ELF-1 (cell line): ENCODE measurements at regions not wholly inside any gene's neighbourhood (a gene's known extent, or its start where the extent isn't known, plus 50 kb on each side); places are given as distances from the start of the nearest gene placed in this dataset.

Experiments
- DNase-seq: peaks from one replicate; pipeline ENCODE4 v3.0.0-alpha.2; 2016; ENCODE audit warnings: low read depth, low spot score

DNA sequence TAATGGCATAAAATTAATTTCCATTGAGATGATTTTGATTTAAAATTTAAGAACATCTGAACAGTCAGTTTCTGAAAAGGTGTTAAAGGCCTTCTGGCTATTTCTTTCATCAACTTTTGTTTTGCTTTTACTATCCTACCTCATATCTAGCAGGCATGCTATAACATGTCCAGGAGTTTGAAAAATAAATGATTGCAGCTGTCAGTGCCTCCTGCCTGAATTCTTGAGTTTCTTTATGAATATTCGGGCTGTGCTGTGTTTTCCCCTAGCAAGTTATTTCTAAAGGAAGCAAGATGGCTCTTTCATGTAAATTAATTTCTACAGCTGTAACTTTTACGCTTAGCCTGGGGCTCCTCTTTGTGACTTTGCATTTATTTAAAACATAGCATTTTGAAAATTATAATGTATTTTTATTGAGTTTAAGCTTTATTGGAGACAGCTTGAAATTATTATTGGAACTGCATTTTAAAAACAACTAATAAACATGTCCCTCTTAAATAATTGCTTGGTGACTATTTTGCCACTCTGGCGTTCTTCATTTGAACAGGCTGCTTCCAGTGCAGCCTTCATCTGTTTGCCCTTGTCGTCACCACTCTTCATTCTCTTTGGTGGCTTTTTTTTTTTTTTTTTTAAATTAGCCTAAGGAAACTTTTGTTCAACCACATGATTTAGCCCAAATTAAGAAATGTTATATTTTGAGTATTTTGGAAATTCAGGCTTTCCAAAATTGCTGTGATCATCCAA, 1083.4 kb upstream of the LRRN3 start:
- no peak for DNase-seq

DNA sequence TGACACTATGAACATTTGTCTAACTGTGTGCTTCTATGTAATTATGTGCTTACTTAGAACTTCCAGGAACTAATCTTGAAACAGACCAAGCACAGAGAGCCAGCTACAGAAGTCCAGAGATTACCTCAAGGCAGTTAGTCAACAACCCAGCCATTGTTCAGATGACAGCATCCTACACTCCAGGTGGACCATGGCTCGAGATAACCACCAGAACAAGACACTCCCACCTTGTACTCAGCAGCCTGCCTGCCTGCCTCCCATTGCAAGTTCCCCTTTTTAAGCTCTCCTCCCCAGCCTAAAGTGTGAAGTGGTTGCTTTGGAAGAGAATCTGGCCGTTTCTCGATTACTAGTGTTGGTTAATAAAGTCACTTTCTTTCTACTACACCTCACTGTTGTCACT, 1080.6 kb upstream of the LRRN3 start:
- DNase-seq: peak; percentile 14

DNA sequence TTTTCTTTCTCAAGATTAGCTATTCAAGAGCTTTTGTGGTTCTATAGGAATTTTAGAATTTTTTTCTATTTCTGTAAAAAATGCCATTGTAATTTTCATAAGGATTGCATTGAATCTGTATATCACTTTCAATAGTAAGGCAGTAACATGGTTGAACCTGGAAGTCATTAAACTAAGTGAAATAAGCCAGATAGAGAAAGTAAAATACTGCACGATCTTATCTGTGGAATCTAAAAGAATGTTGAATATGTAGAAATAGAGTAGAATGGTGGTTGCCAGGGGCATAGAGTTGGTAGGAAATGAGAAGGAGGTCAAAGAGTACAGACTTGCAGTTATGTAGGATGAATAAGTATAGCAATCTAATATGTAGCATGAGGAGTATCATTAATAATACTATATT, 1073.5 kb upstream of the LRRN3 start:
- DNase-seq: no peak

DNA sequence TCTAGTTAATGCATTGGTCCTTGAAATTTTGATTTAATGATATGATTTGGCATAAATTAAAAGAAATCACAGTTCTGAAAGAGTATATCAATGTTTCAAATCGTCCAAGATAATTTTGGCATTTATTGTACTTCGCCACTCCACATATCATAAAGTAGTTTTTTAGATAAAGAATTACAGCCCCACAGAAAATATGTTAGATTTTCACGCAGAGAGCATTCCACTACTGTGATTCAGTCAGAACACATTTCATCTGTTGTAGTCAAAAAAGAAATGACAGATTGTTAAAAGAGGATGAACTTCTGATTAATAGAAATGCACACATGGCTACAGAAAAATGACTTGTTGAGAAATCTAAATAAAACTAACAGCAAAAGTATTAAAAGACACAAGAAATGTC, 1063.5 kb upstream of the LRRN3 start:
- no peak for DNase-seq

DNA sequence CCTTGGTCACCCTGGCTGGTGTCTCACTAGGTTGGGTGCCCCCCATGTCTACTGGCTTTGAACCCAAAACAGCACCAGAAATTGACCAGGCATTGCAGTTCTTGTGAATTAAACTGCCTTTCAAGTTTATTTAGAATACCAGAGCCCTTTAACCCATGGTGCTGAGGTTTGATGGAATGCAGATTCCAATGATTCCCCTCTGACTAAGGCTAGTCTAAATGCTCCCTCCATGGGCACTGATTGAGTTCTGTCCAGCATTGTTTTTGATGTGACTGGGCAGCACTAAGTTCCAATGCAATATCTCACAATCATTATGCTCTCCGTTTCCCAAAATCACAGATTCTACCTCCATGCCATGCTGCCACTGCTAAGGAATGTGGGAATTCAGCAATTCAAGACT, 1047.4 kb upstream of the LRRN3 start:
- no peak for DNase-seq

DNA sequence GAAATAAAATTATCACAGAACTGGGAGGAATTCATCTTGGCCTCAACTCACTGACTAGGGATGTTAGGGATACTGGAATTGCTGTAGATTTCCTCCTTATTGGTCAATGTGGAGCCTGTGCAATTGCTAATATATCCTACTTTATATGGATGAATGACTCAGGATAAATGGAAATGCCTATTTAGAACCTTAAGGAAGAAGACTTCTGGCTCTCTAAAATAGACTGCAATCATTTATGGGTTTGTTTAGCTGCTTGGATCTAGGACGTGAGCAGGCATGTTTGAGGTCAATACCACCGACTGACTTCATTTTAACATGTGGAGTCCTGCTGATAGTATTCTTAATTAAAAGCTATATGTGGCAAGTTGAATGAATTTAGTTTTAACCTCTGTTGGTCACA, 1040.1 kb upstream of the LRRN3 start:
- DNase-seq: no peak

DNA sequence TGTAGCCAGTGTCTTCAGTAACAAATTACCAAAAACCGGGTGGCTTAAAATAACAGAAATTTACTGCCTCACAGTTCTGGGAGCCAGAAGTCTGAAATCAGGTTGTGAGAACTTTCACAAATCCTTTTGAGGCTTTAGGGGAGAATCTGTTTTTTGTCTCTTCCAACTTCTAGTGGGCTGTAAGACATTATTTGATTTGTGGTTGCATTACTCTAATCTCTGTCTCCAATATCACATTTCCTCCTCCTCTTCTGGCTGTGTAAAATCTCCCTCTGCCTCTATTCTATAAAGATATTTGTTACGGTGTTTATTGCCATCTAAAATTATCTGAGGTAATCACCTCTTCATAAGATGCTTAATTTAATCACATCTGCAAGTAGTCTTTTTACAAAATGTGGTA, 1039.6 kb upstream of the LRRN3 start:
- DNase-seq: no peak

DNA sequence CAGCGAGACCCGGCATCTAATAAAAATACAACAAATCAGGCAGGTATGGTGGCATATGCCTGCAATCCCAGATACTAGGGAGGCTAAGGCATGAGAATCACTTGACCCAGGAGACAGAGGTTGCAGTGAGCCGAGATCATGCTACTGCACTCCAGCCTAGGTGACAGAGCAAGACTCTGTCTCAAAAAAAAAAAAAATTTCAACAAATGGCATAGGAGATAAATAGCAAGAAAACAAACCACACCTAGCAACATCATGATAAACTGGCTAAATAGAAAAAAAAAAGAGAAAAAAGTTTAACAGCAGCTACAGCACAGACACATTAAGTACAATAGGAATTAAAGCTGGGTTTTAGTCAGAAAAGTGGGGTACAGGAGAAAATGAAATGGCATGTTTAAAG, 1034.6 kb upstream of the LRRN3 start:
- no peak for DNase-seq

DNA sequence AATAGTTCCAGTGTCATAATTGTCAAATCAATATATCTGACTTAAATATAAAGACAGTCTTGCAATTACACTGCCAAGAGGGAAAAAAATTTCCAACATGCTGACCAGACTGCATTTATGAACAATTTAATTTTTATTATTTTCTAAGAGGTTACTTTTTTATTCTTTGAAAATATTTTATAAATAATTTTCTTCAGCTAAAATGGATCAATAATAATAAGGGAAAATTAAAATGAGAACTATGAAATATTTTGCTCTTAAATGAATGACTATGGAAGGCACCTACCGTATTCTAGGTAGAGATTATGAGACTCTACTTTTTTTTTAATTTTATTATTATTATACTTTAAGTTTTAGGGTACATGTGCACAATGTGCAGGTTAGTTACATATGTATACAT, 1032.5 kb upstream of the LRRN3 start:
- DNase-seq: no peak

DNA sequence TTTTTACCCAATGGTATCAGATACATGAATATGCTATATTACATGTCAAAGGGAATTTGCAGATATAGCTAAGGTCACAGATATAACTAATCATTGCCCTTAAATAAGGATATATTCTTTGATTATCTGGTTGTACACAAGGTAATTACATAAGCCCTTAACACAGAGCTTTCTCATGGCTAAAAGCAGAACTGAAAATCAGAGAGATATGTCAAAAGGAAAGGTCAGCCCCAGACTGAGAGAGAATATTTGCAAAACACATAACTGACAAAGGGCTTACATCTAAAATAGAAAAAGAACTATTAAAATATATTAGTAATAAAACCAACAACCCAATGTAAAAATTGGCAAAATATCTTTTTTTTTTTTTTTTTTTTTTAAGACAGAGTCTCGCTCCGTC, 1029.5 kb upstream of the LRRN3 start:
- DNase-seq: no peak

DNA sequence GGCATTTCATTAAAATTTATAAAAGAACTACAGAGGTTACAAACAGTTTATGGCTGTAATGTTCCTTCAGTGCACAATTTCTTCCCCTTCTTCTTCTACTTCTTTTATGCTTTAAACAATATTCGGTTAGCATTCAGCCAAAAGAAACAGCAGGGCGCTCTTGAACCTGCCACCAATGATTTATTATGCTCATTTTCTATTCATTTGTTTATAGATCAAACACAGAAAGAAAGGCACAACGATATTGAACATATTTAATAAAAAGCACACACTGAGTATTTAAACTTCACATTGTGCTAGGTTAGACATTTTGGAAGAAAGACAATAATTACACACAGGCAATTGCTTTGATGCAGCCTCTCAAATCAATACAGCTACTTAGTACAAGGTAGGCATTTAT, 1025.8 kb upstream of the LRRN3 start:
- no peak for DNase-seq

DNA sequence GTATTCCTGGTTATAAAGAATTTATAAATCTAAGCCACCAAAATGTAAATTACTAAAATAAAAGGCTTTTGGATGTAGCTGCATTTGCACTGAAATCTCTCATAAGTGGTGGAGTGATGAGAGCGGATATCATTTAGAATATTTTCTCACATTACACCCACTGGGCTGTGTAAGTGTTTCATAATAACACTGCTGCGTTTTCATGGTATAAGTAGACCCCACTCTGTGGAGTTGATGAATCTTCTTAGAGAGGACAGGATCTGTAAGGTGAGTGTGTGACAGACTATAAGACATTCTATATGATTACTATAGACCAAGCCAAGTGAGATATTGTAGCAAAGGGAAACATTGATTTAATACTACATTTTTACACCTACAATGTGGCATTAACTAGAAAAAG, 1024.1 kb upstream of the LRRN3 start:
- no peak for DNase-seq

DNA sequence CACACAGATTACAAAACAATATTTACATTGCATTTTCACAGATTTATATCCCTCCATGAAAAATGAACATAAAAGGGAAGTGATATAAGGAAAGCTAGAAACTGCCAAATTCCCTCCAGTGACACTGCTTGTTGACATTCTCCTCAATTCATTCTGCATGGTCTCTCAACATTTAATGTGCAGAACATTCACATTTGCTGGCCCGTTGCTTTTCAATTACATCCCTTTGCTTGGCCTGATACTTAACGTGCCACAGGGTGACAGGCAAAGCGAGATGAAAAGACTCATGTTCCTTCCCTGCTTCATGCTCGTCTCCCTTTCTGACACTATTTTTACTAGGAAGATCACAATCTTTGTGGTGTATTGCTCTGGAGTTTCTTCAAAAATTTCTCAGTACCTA, 1019.7 kb upstream of the LRRN3 start:
- no peak for DNase-seq

DNA sequence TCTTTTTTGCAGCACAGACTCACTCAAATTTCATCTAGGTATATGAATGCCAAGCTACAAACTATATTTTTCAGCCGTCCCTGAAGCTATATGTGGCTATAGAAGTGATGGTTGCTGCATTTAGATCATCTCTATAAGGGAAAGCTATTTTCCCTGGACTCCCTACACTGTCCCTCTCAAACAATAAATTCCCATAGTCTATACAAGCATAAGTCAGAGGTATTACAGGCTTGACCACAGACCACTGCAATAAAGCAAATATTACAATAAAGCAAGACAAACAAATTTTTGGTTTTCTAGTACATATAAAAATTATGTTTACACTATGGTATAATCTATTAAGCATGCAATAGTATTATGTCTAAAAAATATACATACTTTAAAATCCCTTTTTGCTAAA, 1015.5 kb upstream of the LRRN3 start:
- DNase-seq: no peak

DNA sequence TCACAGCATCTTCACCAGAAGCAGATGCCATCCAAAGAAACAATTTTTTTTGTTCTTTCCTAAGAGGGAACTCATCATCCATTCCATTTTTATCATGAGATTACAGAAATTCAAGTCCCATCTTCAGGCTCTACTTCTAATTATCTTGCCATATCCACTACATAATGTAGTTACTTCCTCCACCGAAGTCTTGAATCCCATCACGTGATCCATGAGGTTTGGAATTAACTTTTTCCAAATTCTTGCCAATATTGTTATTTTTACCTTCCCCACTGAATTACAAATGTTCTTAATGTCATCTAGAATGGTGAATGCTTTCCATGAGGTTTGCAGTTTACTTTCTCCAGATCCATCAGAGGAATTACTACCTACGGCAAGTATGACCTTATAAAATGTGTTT, 1014.7 kb upstream of the LRRN3 start:
- no peak for DNase-seq

DNA sequence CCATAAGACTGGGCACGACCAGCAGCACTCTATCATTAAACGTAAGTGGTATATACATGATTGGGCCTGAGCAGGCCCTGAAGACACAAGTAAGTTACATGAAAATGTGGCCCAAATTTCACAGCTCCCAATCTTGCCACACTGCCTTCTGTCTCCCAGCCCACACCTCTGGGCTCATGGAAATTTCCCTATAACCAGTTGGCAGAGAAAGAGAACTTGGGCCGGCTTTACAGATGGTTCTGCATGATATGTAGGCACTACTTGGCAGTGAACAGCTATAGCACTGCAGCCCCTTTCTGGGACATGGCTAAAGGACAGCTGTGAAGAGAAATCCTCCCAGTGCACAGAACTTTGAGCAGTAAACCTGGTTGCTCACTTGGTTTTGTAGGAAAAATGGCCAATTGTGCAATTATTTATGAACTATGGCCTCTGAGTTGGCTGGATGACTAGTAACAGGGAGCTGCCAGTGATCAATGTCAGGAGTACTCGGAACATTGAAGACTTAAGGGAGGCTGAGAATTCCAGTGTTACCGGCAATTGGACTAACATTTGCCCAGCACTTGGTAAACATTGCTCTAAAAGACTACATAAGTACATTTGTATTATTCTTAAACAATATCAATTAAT, 1006.6 kb upstream of the LRRN3 start:
- no peak for DNase-seq

DNA sequence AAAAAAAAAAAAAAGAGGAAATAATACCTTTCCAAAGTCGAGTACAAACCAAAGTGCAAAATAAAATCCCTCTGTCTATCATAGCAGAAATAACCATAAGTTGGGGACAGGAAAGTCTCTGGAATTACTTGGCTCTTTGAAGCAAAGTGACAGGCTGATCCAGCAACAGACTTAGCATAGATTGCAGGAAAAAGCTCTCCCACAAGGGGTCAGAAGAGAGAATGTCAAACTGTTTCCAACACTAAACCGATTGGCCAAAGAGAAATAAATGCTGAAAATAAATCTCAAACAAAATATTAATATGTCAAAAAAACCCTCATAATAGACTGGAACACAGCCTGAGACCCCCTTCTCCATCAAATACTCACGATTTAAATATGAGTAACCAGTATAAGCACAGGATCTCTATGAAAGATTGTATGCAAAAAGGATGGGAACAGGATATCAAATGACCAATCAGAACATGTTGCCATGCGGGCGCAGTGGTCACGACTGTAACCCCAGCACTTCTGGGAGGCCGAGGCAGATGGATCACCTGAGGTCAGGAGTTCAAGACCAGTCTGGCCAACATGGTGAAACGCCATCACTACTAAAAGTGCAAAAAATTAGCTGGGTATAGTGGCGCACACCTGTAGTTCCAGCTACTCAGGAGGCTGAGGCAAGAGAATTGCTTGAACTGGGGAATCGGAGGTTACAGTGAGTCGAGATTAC, 1000.7 kb upstream of the LRRN3 start:
- DNase-seq: peak; percentile 3

DNA sequence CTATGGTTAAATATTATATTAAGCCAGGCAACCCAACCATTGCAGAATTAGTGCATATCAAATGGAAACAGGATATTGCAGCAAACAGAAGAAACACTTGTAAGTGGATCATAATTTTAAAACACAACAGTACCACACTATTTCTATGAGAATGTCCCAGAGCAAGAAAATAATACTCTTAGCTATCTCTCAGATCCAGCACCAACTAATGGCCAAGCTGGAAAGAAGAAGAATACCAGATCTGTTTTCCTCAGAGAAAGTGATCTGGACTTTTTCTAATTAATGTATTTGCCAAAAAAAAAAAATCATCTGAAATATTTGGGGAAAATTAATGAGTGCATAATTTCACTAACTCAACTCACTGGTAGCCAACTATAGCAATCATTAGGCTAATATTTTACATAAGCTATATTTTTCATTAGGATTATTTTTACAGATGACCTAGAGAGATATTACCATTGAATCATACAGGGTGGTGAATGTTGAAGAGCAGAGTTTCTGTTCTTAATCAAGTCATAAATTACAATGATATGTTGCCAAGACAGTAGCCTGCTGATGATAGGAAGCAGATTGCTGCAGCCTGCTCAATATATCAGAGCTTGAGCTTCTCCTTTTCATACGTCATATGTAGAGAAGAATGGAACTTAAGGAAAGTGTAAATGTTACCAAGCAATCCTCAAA, 995.4 kb upstream of the LRRN3 start:
- DNase-seq: no peak

DNA sequence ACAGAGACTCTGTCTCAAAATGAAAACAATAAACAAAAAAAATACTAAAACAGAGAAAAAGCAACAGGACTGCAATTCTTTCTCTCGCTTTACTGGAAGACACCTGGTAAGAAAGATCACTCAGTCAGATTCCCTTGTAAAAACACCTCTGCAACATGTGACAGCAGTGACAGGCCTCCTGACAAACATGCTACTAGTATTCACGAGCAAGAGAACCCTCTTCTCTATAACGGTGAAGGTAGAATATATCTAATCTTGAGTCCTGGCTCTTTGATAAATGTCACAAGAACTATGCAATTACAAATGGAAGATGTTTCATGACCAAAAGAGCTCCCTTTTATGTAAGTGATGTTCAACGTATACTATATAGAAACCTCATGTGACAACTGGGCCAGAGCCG, 986.7 kb upstream of the LRRN3 start:
- no peak for DNase-seq

DNA sequence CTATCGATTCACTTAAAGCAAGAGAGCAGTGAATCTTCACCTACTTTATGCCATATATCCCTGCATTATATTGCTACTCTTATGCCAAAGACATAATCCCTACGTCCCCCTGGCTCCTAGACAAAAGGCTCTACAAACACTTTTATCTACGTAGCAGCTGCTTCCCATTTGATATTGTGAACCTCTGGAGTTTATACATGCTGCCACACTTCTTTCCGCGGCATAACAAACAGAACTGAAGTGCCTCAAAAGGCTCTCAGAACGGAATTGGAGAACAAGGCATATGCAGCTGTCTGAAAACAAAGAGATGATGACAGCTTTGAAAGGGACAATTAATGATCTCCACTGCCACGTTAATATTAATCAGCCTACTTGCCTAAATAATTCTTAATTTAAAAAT, 985.6 kb upstream of the LRRN3 start:
- no peak for DNase-seq

DNA sequence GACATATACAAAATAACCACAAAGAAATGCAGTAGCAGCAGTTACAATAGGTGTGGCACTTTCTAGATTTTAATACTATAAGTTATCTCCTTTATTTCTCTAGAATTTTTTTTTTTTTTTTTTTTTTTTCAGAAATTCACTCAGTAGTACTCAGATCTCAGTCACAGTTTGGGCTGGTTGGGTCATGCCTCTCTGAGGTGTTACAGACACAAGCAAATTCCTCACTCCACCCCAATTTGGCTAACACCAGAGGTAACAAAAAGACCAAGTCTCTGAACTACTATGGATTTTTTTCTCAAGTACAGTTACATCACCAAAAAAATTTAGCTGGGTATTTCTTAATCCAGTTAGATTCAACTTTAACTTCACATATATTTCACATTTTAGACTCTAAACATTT, 985.1 kb upstream of the LRRN3 start:
- DNase-seq: no peak

DNA sequence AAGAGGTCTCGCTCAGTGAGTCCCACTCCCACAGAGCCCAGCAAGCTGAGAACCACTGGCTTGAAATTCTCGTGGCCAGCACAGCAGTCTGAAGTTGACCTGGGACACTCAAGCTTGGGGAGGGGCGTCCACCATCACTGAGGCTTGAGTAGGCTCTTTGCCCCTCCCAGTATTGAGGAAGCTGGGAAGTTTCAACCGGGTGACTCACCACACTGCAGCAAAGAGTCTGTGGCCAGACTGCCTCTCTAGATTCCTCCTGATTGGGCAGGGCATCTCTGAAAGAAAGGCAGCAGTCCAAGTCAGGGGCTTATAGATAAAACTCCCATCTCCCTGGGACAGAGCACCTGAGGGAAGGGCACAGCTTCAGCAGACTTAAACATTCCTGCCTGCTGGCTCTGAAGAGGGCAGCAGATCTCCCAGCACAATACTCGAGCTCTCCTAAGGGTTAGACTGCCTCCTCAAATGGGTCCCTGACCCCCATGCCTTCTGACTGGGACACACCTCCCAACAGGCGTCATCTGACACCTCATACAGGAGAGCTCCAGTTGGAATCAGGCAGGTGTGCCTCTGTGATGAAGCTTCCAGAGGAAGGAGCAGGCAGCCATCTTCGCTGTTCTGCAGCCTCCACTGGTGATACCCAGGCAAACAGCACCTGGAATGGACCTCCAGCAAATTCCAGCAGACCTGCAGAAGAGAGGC, 970.9 kb upstream of the LRRN3 start:
- peak; percentile 8 for DNase-seq
